PC-9 (cell line): ENCODE measurements at regions not wholly inside any gene's neighbourhood (a gene's known extent, or its start where the extent isn't known, plus 50 kb on each side); places are given as distances from the start of the nearest gene placed in this dataset.

Source experiments
- BruUV-seq: library from RNA; stranded (reverse); fragments of 400-500 nt; replicated peaks from 2 replicates; lab custom pipeline; 2021; lab: Mats Ljungman, UMichigan
- CTCF ChIA-PET: fragments of 300-600 bp; sonication (Branson Sonifier 250); formaldehyde crosslinking; loops from one replicate; lab custom pipeline; 2022; ENCODE audit warnings: antibody characterized with exemption; lab: Charles Lee
- POLR2A ChIA-PET: fragments of 300-600 bp; sonication (Branson Sonifier 250); formaldehyde crosslinking; loops from one replicate; lab custom pipeline; 2022; ENCODE audit warnings: antibody characterized with exemption; ENCODE audit not compliant: unreplicated experiment; lab: Charles Lee
- DNase-seq, 2 experiments: peaks; one replicate each; pipeline versions ENCODE4 v3.0.0 to v3.0.0-alpha.2; 2015 to 2022; ENCODE audit warnings: mixed read lengths in 1 of 2
- H2AFZ ChIP-seq: fragments of 200-600 bp; sonication (generic); 2 replicates; pipeline ENCODE4 v1.8.1; 2017; ENCODE audit warnings: antibody characterized with exemption
- H3F3A ChIP-seq: fragments of 200-600 bp; sonication (generic); 2 replicates; pipeline ENCODE4 v1.8.1; 2017; ENCODE audit warnings: antibody characterized with exemption, mild to moderate bottlenecking, low read depth; ENCODE audit not compliant: insufficient read depth
- H3K27ac ChIP-seq: fragments of 200-600 bp; sonication (generic); 2 replicates; pipeline ENCODE4 v1.6.1; 2016; ENCODE audit warnings: mixed run types
- H3K27me3 ChIP-seq: fragments of 200-600 bp; sonication (generic); 2 replicates; pipeline ENCODE4 v1.6.1; 2016; ENCODE audit warnings: low read depth, mixed run types; ENCODE audit not compliant: insufficient read depth
- H3K36me3 ChIP-seq: fragments of 200-600 bp; sonication (generic); 2 replicates; pipeline ENCODE4 v1.6.1; 2016; ENCODE audit warnings: low read depth, mixed run types
- H3K4me1 ChIP-seq: fragments of 200-600 bp; sonication (generic); replicated peaks from 2 replicates; pipeline ENCODE4 v1.6.1; 2016; ENCODE audit warnings: mixed run types; ENCODE audit not compliant: insufficient read depth
- H3K4me2 ChIP-seq: fragments of 200-600 bp; sonication (generic); 2 replicates; pipeline ENCODE4 v1.6.1; 2017; ENCODE audit warnings: mixed run types
- H3K4me3 ChIP-seq: fragments of 200-600 bp; sonication (generic); 2 replicates; pipeline ENCODE4 v1.6.1; 2016; ENCODE audit warnings: mixed run types
- H3K79me2 ChIP-seq: fragments of 200-600 bp; sonication (generic); 2 replicates; pipeline ENCODE4 v1.6.1; 2017; ENCODE audit warnings: low read depth, mixed run types
- H3K9me2 ChIP-seq: fragments of 200-600 bp; sonication (generic); 2 replicates; pipeline ENCODE4 v1.8.1; 2017; ENCODE audit warnings: mild to moderate bottlenecking; ENCODE audit not compliant: insufficient read depth
- H3K9me3 ChIP-seq: fragments of 200-600 bp; sonication (generic); 2 replicates; pipeline ENCODE4 v1.8.1; 2016; ENCODE audit warnings: low read depth; ENCODE audit not compliant: insufficient read depth
- H4K20me1 ChIP-seq: fragments of 200-600 bp; sonication (generic); 2 replicates; pipeline ENCODE4 v1.8.1; 2017; ENCODE audit not compliant: insufficient read depth
- EZH2 ChIP-seq: fragments of 200-600 bp; sonication (generic); IDR thresholded peaks from 2 replicates; pipeline ENCODE4 v1.8.0; 2017; ENCODE audit warnings: antibody characterized with exemption, low read depth
- intact Hi-C: fragments of 100-400 bp; cut with micrococcal nuclease; formaldehyde crosslinking; loops from one replicate; pipeline ENCODE4 v1.10.0; 2022; ENCODE audit not compliant: unreplicated experiment
- TF ChIP-seq, protein P1 (sequence below): fragments of 200-600 bp; sonication (generic); conservative IDR thresholded peaks from 2 replicates; pipeline ENCODE4 v1.6.1; 2017; ENCODE audit warnings: mixed run types, antibody characterized with exemption, mild to moderate bottlenecking, moderate library complexity

DNA sequence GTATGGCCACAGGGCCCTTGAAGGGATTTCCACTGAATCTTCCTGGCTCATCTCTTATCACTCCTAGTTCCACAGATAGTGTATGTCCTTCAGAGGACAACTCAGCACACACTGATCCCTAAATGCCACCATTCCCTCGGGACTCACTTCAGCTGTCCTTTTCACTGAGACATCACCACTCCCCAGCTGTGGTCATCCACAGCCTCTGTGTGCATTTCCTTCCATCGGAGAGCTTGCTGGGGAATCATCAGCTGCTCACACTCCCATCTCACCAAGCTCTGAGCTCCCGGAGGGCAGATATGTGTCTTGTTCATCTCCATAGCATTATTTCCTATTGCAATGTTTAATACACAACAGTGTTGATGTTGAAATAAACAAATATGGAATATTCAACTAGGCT lies 759.5 kb downstream of the RNF144A start:
- Histone ChIP-seq H3K9me3 (peaks cover 3% of the 10 kb centered on the region; the same call in 1 of the 2 replicates), H3K9me2 (no peaks in the 10 kb centered on the region), H3K4me1 (no peaks in the 10 kb centered on the region), H2AFZ (no peak overlapping the region), H3K4me3 (no peak overlapping the region), H3K27me3 (no peaks in the 10 kb centered on the region), H3K79me2 (no peaks in the 10 kb centered on the region), H3K36me3 (no peaks in the 10 kb centered on the region), H3K27ac (no peak overlapping the region), H4K20me1 (no peaks in the 10 kb centered on the region), H3F3A (no peaks in the 10 kb centered on the region), H3K4me2 (no peak overlapping the region)
- BruUV-seq: no TSS peak
- ChIA-PET CTCF (no interaction called here), POLR2A (no interaction called here)
- no peak for DNase-seq
- intact Hi-C loops: loop anchor here (10.0 kb wide), 1 partner anchor 582 kb away; no protein-coding TSS in a partner anchor
- TF ChIP-seq, protein P1, sequence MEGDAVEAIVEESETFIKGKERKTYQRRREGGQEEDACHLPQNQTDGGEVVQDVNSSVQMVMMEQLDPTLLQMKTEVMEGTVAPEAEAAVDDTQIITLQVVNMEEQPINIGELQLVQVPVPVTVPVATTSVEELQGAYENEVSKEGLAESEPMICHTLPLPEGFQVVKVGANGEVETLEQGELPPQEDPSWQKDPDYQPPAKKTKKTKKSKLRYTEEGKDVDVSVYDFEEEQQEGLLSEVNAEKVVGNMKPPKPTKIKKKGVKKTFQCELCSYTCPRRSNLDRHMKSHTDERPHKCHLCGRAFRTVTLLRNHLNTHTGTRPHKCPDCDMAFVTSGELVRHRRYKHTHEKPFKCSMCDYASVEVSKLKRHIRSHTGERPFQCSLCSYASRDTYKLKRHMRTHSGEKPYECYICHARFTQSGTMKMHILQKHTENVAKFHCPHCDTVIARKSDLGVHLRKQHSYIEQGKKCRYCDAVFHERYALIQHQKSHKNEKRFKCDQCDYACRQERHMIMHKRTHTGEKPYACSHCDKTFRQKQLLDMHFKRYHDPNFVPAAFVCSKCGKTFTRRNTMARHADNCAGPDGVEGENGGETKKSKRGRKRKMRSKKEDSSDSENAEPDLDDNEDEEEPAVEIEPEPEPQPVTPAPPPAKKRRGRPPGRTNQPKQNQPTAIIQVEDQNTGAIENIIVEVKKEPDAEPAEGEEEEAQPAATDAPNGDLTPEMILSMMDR: no peak
- no peak for TF ChIP-seq EZH2

GRCh38 chr2:7681881-7682461 lies 764.8 kb downstream of the RNF144A start:
- no TSS peak for BruUV-seq
- Histone ChIP-seq H3K4me2 (no peak overlapping the region), H3K27ac (no peak overlapping the region), H3K4me3 (no peak overlapping the region), H2AFZ (no peak overlapping the region; the same call in 1 of the 2 replicates), H3K4me1 (no peaks in the 10 kb centered on the region), H3K9me2 (no peaks in the 10 kb centered on the region), H3K36me3 (no peaks in the 10 kb centered on the region), H3K9me3 (no peaks in the 10 kb centered on the region), H4K20me1 (no peaks in the 10 kb centered on the region), H3K79me2 (no peaks in the 10 kb centered on the region), H3K27me3 (no peaks in the 10 kb centered on the region; the same call in 1 of the 2 replicates), H3F3A (no peaks in the 10 kb centered on the region)
- POLR2A ChIA-PET: no interaction called here
- TF ChIP-seq, protein P1: no peak
- no peak for TF ChIP-seq EZH2
- CTCF ChIA-PET: interaction anchor here (0.7 kb wide), 1 partner anchor 197 kb away, joined by 7 read pairs; no protein-coding TSS in a partner anchor
- no peak for DNase-seq
- intact Hi-C loops: no loop called here

DNA sequence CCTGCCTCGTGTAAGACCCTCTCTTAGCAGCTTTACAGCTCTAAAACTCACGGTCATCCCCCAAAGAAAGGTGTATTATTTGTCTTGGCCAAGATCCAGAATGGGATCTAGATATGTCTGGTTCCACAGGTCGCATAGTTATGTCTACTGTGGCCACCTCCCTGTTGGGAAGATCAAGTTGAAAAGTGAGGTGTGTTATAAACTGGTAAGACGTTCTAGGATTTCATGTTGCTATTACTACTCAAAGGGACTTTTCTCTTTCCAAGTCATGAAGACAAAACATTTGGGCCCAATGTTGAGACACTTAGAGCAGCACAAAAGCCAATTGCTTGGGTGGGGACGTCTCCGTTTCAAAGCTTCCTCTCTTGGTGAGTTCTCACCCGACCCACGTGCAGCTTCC lies 766.0 kb downstream of the RNF144A start:
- no peak overlapping the region for H3K4me2 ChIP-seq
- H2AFZ ChIP-seq: no peak overlapping the region
- no peaks in the 10 kb centered on the region for H3K9me3 ChIP-seq
- no peak overlapping the region for H3K27ac ChIP-seq
- CTCF ChIA-PET: no interaction called here
- H3K4me1 ChIP-seq: no peaks in the 10 kb centered on the region
- no peaks in the 10 kb centered on the region for H4K20me1 ChIP-seq
- H3K4me3 ChIP-seq: no peak overlapping the region
- no TSS peak for BruUV-seq
- H3K36me3 ChIP-seq: no peaks in the 10 kb centered on the region
- H3F3A ChIP-seq: no peaks in the 10 kb centered on the region
- TF ChIP-seq, protein P1: no peak
- TF ChIP-seq EZH2: no peak
- no peak for DNase-seq
- intact Hi-C loops: no loop called here
- no peaks in the 10 kb centered on the region; the same call in 1 of the 2 replicates for H3K27me3 ChIP-seq
- POLR2A ChIA-PET: no interaction called here
- no peaks in the 10 kb centered on the region for H3K9me2 ChIP-seq
- H3K79me2 ChIP-seq: no peaks in the 10 kb centered on the region
